Ovary (tissue), 3 donors: ENCODE measurements at regions not wholly inside any gene's neighbourhood (a gene's known extent, or its start where the extent isn't known, plus 50 kb on each side); places are given as distances from the start of the nearest gene placed in this dataset.

Experiments used
- CTCF ChIP-seq, 3 donors: fragments of 450-650 bp in 2 of 3; fragments of 200-600 bp in 1 of 3; IDR thresholded peaks; one replicate each; pipeline versions ENCODE4 v1.5.1 to v1.8.0; 2016 to 2022; ENCODE audit warnings: antibody characterized with exemption in 3 of 3, mild to moderate bottlenecking in 1 of 3
- EP300 ChIP-seq: sonication (generic); formaldehyde crosslinking; IDR thresholded peaks from one replicate; pipeline ENCODE4 v1.6.1; 2017; ENCODE audit warnings: antibody characterized with exemption
- POLR2A ChIP-seq: fragments of 450-650 bp; IDR thresholded peaks from one replicate; pipeline ENCODE4 v1.6.1; 2017; ENCODE audit warnings: antibody characterized with exemption, mild to moderate bottlenecking, moderate library complexity
- donor health status: DM: no; HTN: no; CAD: no.

- no peak for TF ChIP-seq CTCF (IDR thresholded peaks at IDR 0.05)
- no peak for TF ChIP-seq POLR2A
- TF ChIP-seq EP300: no peak
These were observed 113.0 kb upstream of the KIF2A start for GRCh38 chr5:62192958-62193357.
